Activated T-cell treated with anti-CD3 and anti-CD28 coated beads, Interleukin-2, amount 50 U/mL, for 72 hours (primary cell): ENCODE measurements at regions not wholly inside any gene's neighbourhood (a gene's known extent, or its start where the extent isn't known, plus 50 kb on each side); places are given as distances from the start of the nearest gene placed in this dataset.
"Not testable (repeated sequence)": the region's sequence is repeated elsewhere in the genome, so short reads cannot be mapped to it uniquely, and the experiment has no call there.

Experiments
- ATAC-seq, 2 donors: fragments of 150-1000 bp; cut with Tn5 transposase; replicated peaks in 1 of 2; 2 replicates each; pipeline ENCODE4 v1.10.0; 2021; ENCODE audit warnings: moderate library complexity in 2 of 2, mild to moderate bottlenecking in 1 of 2
- DNase-seq, 2 donors: peaks; one replicate each; pipeline ENCODE4 v3.0.0; 2021 to 2022; ENCODE audit warnings: mixed read lengths in 1 of 2
- H3K27ac Mint-ChIP-seq: one replicate; pipeline ENCODE4 v1.8.0; 2022; ENCODE audit warnings: mild to moderate bottlenecking, moderate library complexity, mixed read lengths
- H3K27me3 Mint-ChIP-seq: one replicate; pipeline ENCODE4 v1.8.0; 2022; ENCODE audit warnings: low read depth, mixed read lengths
- H3K36me3 Mint-ChIP-seq, 2 donors: one replicate each; pipeline ENCODE4 v1.8.0; 2022; ENCODE audit warnings: mixed read lengths in 2 of 2, mild to moderate bottlenecking in 1 of 2; ENCODE audit not compliant: insufficient read depth in 2 of 2
- H3K4me1 Mint-ChIP-seq: one replicate; pipeline ENCODE4 v1.8.0; 2022; ENCODE audit warnings: low read depth, mixed read lengths
- H3K4me3 Mint-ChIP-seq, 2 donors: one replicate each; pipeline ENCODE4 v1.8.0; 2022; ENCODE audit warnings: mild to moderate bottlenecking in 2 of 2, mixed read lengths in 2 of 2, moderate library complexity in 2 of 2
- H3K9me3 Mint-ChIP-seq, 2 donors: one replicate each; pipeline ENCODE4 v1.8.0; 2022; ENCODE audit warnings: mixed read lengths in 2 of 2

- peaks cover 1 to 3% of the 10 kb centered on the region in 2 donors for H3K36me3 Mint-ChIP-seq
- H3K9me3 Mint-ChIP-seq = peaks cover 0 to 11% of the 10 kb centered on the region in 2 donors
- DNase-seq (no peak), ATAC-seq (no peak)
- no peaks in the 10 kb centered on the region for H3K4me1 Mint-ChIP-seq
- H3K27me3 Mint-ChIP-seq = no peaks in the 10 kb centered on the region
- H3K27ac Mint-ChIP-seq = no peak overlapping the region
- H3K4me3 Mint-ChIP-seq = no peak overlapping the region
These were observed 351.0 kb upstream of the SOX9 start for GRCh38 chr17:71769850-71770249.

DNA sequence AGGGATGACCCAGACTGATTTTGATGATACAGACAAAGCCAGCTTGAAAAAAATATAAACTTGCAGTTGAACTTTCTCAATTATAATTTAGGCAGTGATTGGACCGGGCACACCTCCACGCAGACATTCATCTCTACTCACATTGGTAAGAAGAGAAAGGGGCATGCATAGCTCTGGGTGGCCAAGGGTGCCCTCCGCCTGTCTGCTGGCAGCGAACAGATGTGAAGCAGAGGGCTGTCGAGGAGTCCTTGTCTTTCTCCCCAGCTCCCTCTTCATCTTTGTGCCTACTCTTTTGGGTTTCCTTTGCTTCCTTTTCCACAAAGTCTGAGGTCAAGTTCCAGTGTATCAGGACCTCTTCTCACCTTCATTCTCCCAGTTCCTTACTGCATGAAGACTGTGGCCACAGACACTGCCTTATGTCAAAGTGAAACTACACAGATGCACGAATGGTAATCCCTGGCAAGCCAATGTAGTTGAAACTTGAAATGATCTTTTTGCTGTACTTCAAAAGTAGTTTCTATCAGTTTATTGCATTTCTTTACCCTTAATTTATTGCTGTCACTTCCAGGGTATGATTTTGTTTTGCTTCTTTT lies 343.7 kb upstream of the SOX9 start:
- DNase-seq (no peak), ATAC-seq (no peak)
- Mint-ChIP-seq H3K9me3 (peaks cover 4 to 6% of the 10 kb centered on the region in 2 donors), H3K36me3 (peaks cover 0 to 1% of the 10 kb centered on the region in 2 donors), H3K4me3 (no peak overlapping the region), H3K4me1 (no peaks in the 10 kb centered on the region), H3K27ac (no peak overlapping the region), H3K27me3 (no peaks in the 10 kb centered on the region)

DNA sequence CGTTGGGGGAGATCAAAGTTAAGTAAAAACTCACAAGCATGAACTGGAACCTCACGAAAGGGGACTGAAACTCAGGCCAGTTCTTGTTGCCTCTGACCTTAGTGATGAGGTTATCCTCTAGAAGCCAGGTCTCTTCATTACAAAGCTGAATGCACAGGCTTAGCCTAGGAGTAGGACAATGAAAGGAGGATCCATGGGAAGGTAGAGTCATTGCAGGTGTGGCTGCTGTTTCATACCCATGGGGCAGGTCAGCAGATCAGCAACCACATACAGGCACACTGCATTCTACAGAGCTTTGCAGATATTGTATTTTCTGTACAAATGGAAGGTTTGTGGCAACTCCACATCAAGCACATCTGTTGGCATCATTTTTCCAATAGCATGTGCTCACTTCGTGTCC lies 341.3 kb upstream of the SOX9 start:
- ATAC-seq = no peak
- DNase-seq = no peak
- H3K27ac Mint-ChIP-seq = no peak overlapping the region
- no peaks in the 10 kb centered on the region for H3K4me1 Mint-ChIP-seq
- H3K36me3 Mint-ChIP-seq = no peaks in the 10 kb centered on the region
- H3K27me3 Mint-ChIP-seq = no peaks in the 10 kb centered on the region
- peaks cover 3 to 4% of the 10 kb centered on the region in 2 donors for H3K9me3 Mint-ChIP-seq
- H3K4me3 Mint-ChIP-seq = no peak overlapping the region

DNA sequence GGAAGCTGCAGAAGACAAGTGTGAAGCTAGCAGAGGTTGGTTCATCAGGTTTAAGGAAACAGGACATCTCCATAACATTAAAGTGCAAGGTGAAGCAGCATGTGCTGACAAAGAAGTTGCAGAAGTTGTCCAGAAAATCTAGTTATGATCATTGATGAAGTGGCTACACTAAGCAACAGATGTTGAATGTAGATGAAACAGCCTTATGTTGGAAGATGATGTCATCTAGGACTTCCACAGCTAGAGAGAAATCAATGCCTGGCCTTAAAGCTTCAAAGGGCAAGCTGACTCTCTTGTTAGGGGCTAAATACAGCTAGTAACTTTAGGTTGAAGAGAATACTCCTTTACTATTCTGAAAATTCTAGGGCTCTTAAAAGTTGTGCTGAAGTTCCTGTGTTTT lies 340.2 kb upstream of the SOX9 start:
- Mint-ChIP-seq H3K36me3 (no peaks in the 10 kb centered on the region), H3K9me3 (peaks cover 4 to 5% of the 10 kb centered on the region in 2 donors), H3K27me3 (no peaks in the 10 kb centered on the region), H3K4me3 (no peak overlapping the region), H3K4me1 (no peaks in the 10 kb centered on the region), H3K27ac (no peak overlapping the region)
- DNase-seq (no peak), ATAC-seq (no peak)

- not testable (repeated sequence) for ATAC-seq, H3K4me1 Mint-ChIP-seq, H3K36me3 Mint-ChIP-seq, H3K4me3 Mint-ChIP-seq, H3K9me3 Mint-ChIP-seq, DNase-seq, H3K27me3 Mint-ChIP-seq, H3K27ac Mint-ChIP-seq
These were observed 338.8 kb upstream of the SOX9 start for GRCh38 chr17:71782021-71782420.

GRCh38 chr17:71790791-71791190 lies 330.0 kb upstream of the SOX9 start:
- Mint-ChIP-seq H3K4me1 (no peaks in the 10 kb centered on the region), H3K9me3 (peaks cover 4 to 7% of the 10 kb centered on the region in 2 donors), H3K36me3 (no peaks in the 10 kb centered on the region), H3K4me3 (no peak overlapping the region), H3K27me3 (no peaks in the 10 kb centered on the region), H3K27ac (no peak overlapping the region)
- ATAC-seq (no peak), DNase-seq (no peak)

GRCh38 chr17:71791311-71791710 lies 329.5 kb upstream of the SOX9 start:
- Mint-ChIP-seq H3K27me3 (no peaks in the 10 kb centered on the region), H3K27ac (no peak overlapping the region), H3K9me3 (peaks cover 4 to 8% of the 10 kb centered on the region in 2 donors), H3K4me3 (no peak overlapping the region), H3K36me3 (no peaks in the 10 kb centered on the region), H3K4me1 (no peaks in the 10 kb centered on the region)
- no peak for ATAC-seq
- no peak for DNase-seq

GRCh38 chr17:71792966-71793365 lies 327.9 kb upstream of the SOX9 start:
- no peak for DNase-seq
- no peaks in the 10 kb centered on the region for H3K36me3 Mint-ChIP-seq
- H3K27me3 Mint-ChIP-seq = no peaks in the 10 kb centered on the region
- no peak overlapping the region for H3K27ac Mint-ChIP-seq
- H3K4me1 Mint-ChIP-seq = no peaks in the 10 kb centered on the region
- H3K9me3 Mint-ChIP-seq = peaks cover 4 to 5% of the 10 kb centered on the region in 2 donors
- H3K4me3 Mint-ChIP-seq = no peak overlapping the region
- ATAC-seq = no peak

GRCh38 chr17:71793518-71793917 lies 327.3 kb upstream of the SOX9 start:
- H3K4me1 Mint-ChIP-seq = no peaks in the 10 kb centered on the region
- H3K36me3 Mint-ChIP-seq = no peaks in the 10 kb centered on the region
- H3K27ac Mint-ChIP-seq = no peak overlapping the region
- H3K9me3 Mint-ChIP-seq = peaks cover 3 to 4% of the 10 kb centered on the region in 2 donors
- no peak for ATAC-seq
- H3K27me3 Mint-ChIP-seq = no peaks in the 10 kb centered on the region
- DNase-seq = no peak
- H3K4me3 Mint-ChIP-seq = no peak overlapping the region

DNA sequence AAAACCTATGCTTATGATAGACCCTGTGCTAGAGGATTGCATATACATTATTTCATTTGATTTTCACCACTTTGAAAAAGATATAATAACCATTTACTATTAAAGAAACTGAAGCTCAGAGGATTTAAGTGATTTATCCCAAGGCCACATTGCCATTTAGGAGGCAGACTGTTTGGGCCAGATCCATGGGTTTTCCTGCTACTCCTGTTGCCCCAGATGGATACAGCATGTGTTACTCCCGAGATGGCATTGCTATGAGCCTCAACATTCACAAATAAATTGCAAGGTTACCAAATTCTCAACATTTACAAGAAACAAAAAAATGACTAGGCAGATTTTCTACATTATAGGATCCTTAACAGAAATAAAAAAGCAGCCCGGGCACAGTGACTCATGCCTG lies 322.1 kb upstream of the SOX9 start:
- no peak for DNase-seq
- Mint-ChIP-seq H3K36me3 (no peaks in the 10 kb centered on the region), H3K4me1 (no peaks in the 10 kb centered on the region), H3K27me3 (no peaks in the 10 kb centered on the region), H3K27ac (no peak overlapping the region), H3K9me3 (peaks cover 0 to 3% of the 10 kb centered on the region in 2 donors), H3K4me3 (no peak overlapping the region)
- ATAC-seq = no peak

- Mint-ChIP-seq H3K4me3 (no peak overlapping the region), H3K9me3 (peaks cover 0 to 3% of the 10 kb centered on the region in 2 donors), H3K27me3 (no peaks in the 10 kb centered on the region), H3K27ac (no peak overlapping the region), H3K4me1 (no peaks in the 10 kb centered on the region), H3K36me3 (no peaks in the 10 kb centered on the region)
- ATAC-seq (no peak), DNase-seq (no peak)
These were observed 321.2 kb upstream of the SOX9 start for GRCh38 chr17:71799657-71800056.

- H3K9me3 Mint-ChIP-seq = peaks cover 0 to 2% of the 10 kb centered on the region in 2 donors
- no peaks in the 10 kb centered on the region for H3K36me3 Mint-ChIP-seq
- DNase-seq = no peak
- no peak overlapping the region for H3K27ac Mint-ChIP-seq
- H3K4me1 Mint-ChIP-seq = no peaks in the 10 kb centered on the region
- H3K4me3 Mint-ChIP-seq = no peak overlapping the region
- no peak for ATAC-seq
- H3K27me3 Mint-ChIP-seq = no peaks in the 10 kb centered on the region
These were observed 319.5 kb upstream of the SOX9 start for GRCh38 chr17:71801301-71801700.

DNA sequence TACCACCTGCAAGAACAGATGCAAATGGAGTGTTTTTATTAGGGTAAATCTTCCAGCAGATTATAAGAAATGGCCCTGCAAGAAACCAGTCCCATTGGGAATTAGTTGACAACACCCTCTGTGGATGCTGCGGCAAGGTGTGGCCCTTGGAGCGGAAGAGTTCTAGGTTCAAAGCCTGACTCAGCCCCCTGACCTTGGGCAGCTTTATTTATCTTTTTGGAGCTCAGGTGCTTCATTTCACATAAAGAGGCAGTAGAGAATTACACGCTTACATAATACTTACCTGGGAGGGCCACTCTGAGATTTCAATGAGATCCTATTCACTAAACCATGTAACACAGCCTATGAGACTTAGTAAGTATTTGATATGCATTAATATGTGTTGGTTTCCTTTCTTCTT lies 318.2 kb upstream of the SOX9 start:
- peaks cover 2 to 3% of the 10 kb centered on the region in 2 donors for H3K9me3 Mint-ChIP-seq
- no peaks in the 10 kb centered on the region for H3K27me3 Mint-ChIP-seq
- ATAC-seq = no peak

DNA sequence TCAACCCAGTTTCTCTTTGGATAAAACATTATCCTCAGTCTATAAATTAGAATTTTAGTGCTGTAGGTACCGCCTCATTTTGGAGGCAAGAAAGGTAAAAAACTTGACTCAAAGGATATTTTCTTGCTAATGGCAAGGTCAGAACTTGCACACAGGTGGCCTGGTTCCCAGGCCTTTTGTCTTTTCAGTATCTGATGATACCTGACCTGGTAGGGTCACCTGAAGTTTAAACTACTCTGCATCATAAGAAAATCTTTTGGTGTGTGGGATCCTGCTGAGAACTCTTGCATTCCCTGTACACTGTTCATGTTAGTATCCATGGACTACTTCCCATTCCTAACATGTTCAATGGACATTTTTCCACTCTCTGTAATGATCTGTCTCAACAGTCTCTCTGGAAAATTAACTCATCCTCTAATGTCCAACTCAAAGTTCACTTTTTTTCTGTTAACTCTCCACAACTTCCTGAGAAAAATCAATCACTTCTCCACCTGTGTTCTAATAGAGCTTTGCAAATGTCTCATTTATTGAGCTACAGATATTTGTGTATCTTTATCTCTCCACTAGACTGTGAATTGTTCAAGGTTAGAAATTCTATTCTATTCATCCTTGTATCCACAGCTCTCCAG lies 317.1 kb upstream of the SOX9 start:
- DNase-seq (no peak), ATAC-seq (no peak)
- Mint-ChIP-seq H3K27me3 (no peaks in the 10 kb centered on the region), H3K4me3 (no peak overlapping the region), H3K9me3 (peaks cover 2 to 3% of the 10 kb centered on the region in 2 donors), H3K4me1 (no peaks in the 10 kb centered on the region), H3K36me3 (no peaks in the 10 kb centered on the region), H3K27ac (no peak overlapping the region)

More for the DNA sequence above, 318.2 kb upstream of the SOX9 start:
- no peak overlapping the region for H3K4me3 Mint-ChIP-seq
- H3K4me1 Mint-ChIP-seq = no peaks in the 10 kb centered on the region
- H3K36me3 Mint-ChIP-seq = no peaks in the 10 kb centered on the region
- no peak for DNase-seq
- no peak overlapping the region for H3K27ac Mint-ChIP-seq
